ENCODE measurements at regions not wholly inside any gene's neighbourhood (a gene's known extent, or its start where the extent isn't known, plus 50 kb on each side); places are given as distances from the start of the nearest gene placed in this dataset.
"Not testable (repeated sequence)": the region's sequence is repeated elsewhere in the genome, so short reads cannot be mapped to it uniquely, and the experiment has no call there.

DNA sequence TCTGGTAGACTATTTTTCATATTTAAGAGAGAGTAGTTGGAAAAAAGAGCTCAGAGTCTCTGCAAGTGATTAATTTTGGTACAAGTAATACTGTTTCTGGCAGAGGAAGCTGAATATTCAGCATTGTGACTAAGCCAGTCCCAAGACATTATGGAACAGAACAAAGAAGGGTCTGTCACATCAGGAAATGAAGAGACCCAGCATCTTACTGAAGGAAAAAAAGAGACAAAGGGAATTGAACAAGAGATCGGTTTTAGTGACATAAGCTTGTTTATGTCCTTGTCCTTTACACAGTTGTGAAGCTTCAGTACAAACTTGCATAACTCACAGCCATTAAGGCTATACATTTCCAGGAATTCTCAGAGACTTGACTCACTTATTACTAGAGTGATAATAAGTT is 568.5 kb upstream of the SLC8A1 start:
- Histone ChIP-seq H3K27ac (ENCODE audit: low read depth in 1 of 3, low read length in 2 of 3) (no peak overlapping the region), H3K36me3 (ENCODE audit: control insufficient read depth in 3 of 3, insufficient read depth in 2 of 3, low read depth in 1 of 3, low read length in 3 of 3) (no peaks in the 10 kb centered on the region), H3K9me3 (ENCODE audit: control insufficient read depth in 2 of 2, insufficient read depth in 1 of 2, low read depth in 1 of 2, low read length in 1 of 2) (no peaks in the 10 kb centered on the region), H3K27me3 (ENCODE audit: control insufficient read depth in 3 of 3, insufficient read depth in 3 of 3, low read length in 3 of 3) (no peaks in the 10 kb centered on the region), H3K4me1 (ENCODE audit: control insufficient read depth in 3 of 3, insufficient read depth in 2 of 3, low read depth in 1 of 3, low read length in 2 of 3) (no peaks in the 10 kb centered on the region), H3K4me3 (ENCODE audit: low read depth in 1 of 3, low read length in 3 of 3) (no peak overlapping the region)
- no peak for FAIRE-seq
- 52 to 56% (median 53%) methylated on average over 1 of the region's 1 CpG for WGBS, 3 donors
- no peak for DNase-seq

DNA sequence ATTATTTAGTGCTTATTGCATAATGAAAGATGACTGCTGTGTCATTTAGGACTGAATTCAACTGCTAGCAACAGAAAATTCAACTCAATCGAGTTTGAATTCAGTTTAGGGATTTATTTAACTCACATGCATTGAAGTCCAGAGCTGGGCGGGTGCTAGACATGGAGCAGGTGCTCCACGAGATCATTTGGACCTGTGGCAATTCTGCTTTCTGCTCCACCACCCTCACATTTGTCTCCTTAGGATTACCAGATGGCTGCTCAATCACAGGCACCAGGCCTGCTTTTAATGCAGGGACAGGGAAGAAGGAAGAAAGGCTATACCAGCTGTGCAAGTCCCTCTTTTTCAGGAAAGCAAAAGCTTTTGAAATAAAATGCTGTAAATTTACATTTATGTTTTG is 572.9 kb upstream of the SLC8A1 start:
- no peaks in the 10 kb centered on the region for H3K4me1 ChIP-seq (ENCODE audit: control insufficient read depth in 3 of 3, insufficient read depth in 2 of 3, low read depth in 1 of 3, low read length in 2 of 3)
- 48 to 72% (median 56%) methylated on average over 3 of the region's 3 CpGs for WGBS, 3 donors
- DNase-seq (no peak), FAIRE-seq (no peak)
- H3K9me3 ChIP-seq (ENCODE audit: control insufficient read depth in 2 of 2, insufficient read depth in 1 of 2, low read depth in 1 of 2, low read length in 1 of 2) = no peaks in the 10 kb centered on the region
- no peaks in the 10 kb centered on the region for H3K27me3 ChIP-seq (ENCODE audit: control insufficient read depth in 3 of 3, insufficient read depth in 3 of 3, low read length in 3 of 3)
- no peak overlapping the region for H3K4me3 ChIP-seq (ENCODE audit: low read depth in 1 of 3, low read length in 3 of 3)
- H3K36me3 ChIP-seq (ENCODE audit: control insufficient read depth in 3 of 3, insufficient read depth in 2 of 3, low read depth in 1 of 3, low read length in 3 of 3) = no peaks in the 10 kb centered on the region
- no peak overlapping the region for H3K27ac ChIP-seq (ENCODE audit: low read depth in 1 of 3, low read length in 2 of 3)

DNA sequence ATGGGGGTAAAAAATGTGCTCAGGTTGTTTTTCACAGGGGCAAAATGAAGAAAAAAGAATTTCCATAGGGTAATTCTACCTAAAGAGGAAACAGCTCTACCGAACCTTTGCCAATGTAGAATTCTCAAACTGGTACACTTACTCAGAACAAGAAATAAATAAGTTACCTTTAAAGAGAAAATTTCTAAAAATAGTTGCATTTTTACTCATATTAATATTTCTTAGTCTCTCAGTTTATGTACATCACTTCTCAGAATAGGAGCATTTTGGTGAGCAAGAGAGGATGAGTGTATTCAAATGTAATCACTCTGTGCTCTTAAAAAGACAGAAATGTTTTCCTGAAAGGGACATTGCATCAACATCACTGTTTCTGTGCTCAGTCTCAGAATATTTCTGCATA is 574.7 kb upstream of the SLC8A1 start:
- no peak for FAIRE-seq
- DNase-seq = no peak
- no peak overlapping the region for H3K27ac ChIP-seq (ENCODE audit: low read depth in 1 of 3, low read length in 2 of 3)
- no peaks in the 10 kb centered on the region for H3K9me3 ChIP-seq (ENCODE audit: control insufficient read depth in 2 of 2, insufficient read depth in 1 of 2, low read depth in 1 of 2, low read length in 1 of 2)
- 62 to 83% (median 71%) methylated on average over 1 of the region's 1 CpG for WGBS, 3 donors
- H3K27me3 ChIP-seq (ENCODE audit: control insufficient read depth in 3 of 3, insufficient read depth in 3 of 3, low read length in 3 of 3) = no peaks in the 10 kb centered on the region
- H3K4me3 ChIP-seq (ENCODE audit: low read depth in 1 of 3, low read length in 3 of 3) = no peak overlapping the region
- no peaks in the 10 kb centered on the region for H3K4me1 ChIP-seq (ENCODE audit: control insufficient read depth in 3 of 3, insufficient read depth in 2 of 3, low read depth in 1 of 3, low read length in 2 of 3)
- no peaks in the 10 kb centered on the region for H3K36me3 ChIP-seq (ENCODE audit: control insufficient read depth in 3 of 3, insufficient read depth in 2 of 3, low read depth in 1 of 3, low read length in 3 of 3)

DNA sequence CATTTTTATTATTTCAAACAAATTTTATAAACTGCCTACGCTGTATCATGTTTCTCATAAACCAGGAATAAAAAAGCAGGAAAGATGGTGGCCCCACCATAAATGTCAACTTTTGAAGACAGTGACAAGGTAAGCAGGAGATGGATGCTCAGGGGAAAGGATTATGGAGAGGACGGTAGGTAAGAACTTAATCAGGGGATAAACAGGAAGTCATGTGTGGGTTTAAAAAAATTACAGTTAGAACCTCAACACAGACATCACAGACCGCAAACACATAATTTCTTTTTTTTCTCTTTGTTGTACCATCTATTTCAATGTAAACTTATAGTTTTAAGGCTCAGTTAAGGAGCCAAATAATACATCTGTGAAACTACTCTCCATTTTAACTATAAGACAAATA is 575.2 kb upstream of the SLC8A1 start:
- 70 to 76% (median 71%) methylated on average over 3 of the region's 3 CpGs for WGBS, 3 donors
- Histone ChIP-seq H3K9me3 (ENCODE audit: control insufficient read depth in 2 of 2, insufficient read depth in 1 of 2, low read depth in 1 of 2, low read length in 1 of 2) (no peaks in the 10 kb centered on the region), H3K27ac (ENCODE audit: low read depth in 1 of 3, low read length in 2 of 3) (no peak overlapping the region), H3K4me1 (ENCODE audit: control insufficient read depth in 3 of 3, insufficient read depth in 2 of 3, low read depth in 1 of 3, low read length in 2 of 3) (no peaks in the 10 kb centered on the region), H3K36me3 (ENCODE audit: control insufficient read depth in 3 of 3, insufficient read depth in 2 of 3, low read depth in 1 of 3, low read length in 3 of 3) (no peaks in the 10 kb centered on the region), H3K4me3 (ENCODE audit: low read depth in 1 of 3, low read length in 3 of 3) (no peak overlapping the region), H3K27me3 (ENCODE audit: control insufficient read depth in 3 of 3, insufficient read depth in 3 of 3, low read length in 3 of 3) (no peaks in the 10 kb centered on the region)
- DNase-seq = no peak
- no peak for FAIRE-seq

DNA sequence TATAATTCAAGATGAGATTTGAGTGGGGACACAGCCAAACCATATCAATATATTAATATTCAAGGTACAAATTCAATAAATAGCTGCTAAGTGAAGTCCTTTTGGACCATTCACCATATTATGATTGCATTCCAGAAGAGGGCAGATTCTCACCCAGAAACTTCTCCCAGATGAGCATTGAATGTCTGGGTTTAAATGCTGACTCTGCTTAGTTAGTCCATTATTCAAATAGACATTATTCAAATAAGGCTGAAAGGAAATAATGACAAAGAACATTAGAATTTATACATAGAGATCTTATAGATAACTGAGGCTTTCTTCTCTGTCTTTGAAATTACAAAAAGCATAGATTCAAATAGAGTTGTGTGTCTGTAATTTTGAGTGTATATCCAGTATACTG is 579.4 kb upstream of the SLC8A1 start:
- FAIRE-seq (no peak), DNase-seq (no peak)
- no peak overlapping the region for H3K4me3 ChIP-seq (ENCODE audit: low read depth in 1 of 3, low read length in 3 of 3)
- H3K9me3 ChIP-seq (ENCODE audit: control insufficient read depth in 2 of 2, insufficient read depth in 1 of 2, low read depth in 1 of 2, low read length in 1 of 2) = no peaks in the 10 kb centered on the region
- H3K27me3 ChIP-seq (ENCODE audit: control insufficient read depth in 3 of 3, insufficient read depth in 3 of 3, low read length in 3 of 3) = no peaks in the 10 kb centered on the region
- H3K36me3 ChIP-seq (ENCODE audit: control insufficient read depth in 3 of 3, insufficient read depth in 2 of 3, low read depth in 1 of 3, low read length in 3 of 3) = no peaks in the 10 kb centered on the region
- no peaks in the 10 kb centered on the region for H3K4me1 ChIP-seq (ENCODE audit: control insufficient read depth in 3 of 3, insufficient read depth in 2 of 3, low read depth in 1 of 3, low read length in 2 of 3)
- H3K27ac ChIP-seq (ENCODE audit: low read depth in 1 of 3, low read length in 2 of 3) = no peak overlapping the region

DNA sequence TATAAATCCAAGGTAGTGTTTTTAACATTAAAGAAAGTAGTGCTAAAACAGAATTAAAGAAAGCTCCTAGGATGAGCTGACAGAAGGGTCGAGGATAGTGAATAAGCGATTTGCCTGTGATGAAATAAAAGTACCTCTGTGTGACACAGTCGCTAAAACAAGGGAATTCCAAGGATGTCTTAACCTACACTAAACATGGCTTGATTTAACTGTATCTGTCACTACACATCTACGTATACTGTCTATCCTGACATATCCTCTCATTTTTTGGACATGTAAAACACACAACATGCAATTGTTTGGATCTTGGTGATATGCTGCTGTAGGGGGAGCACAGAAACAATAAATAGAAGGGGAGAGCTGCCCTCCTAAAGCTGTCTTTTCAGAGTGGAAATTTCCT is 580.8 kb upstream of the SLC8A1 start:
- FAIRE-seq = no peak
- no peak overlapping the region for H3K27ac ChIP-seq (ENCODE audit: low read depth in 1 of 3, low read length in 2 of 3)
- WGBS, 3 donors = 73 to 85% (median 77%) methylated on average over 4 of the region's 4 CpGs
- H3K4me1 ChIP-seq (ENCODE audit: control insufficient read depth in 3 of 3, insufficient read depth in 2 of 3, low read depth in 1 of 3, low read length in 2 of 3) = no peaks in the 10 kb centered on the region
- no peaks in the 10 kb centered on the region for H3K36me3 ChIP-seq (ENCODE audit: control insufficient read depth in 3 of 3, insufficient read depth in 2 of 3, low read depth in 1 of 3, low read length in 3 of 3)
- H3K9me3 ChIP-seq (ENCODE audit: control insufficient read depth in 2 of 2, insufficient read depth in 1 of 2, low read depth in 1 of 2, low read length in 1 of 2) = no peaks in the 10 kb centered on the region
- H3K4me3 ChIP-seq (ENCODE audit: low read depth in 1 of 3, low read length in 3 of 3) = no peak overlapping the region
- no peak for DNase-seq
- no peaks in the 10 kb centered on the region for H3K27me3 ChIP-seq (ENCODE audit: control insufficient read depth in 3 of 3, insufficient read depth in 3 of 3, low read length in 3 of 3)

DNA sequence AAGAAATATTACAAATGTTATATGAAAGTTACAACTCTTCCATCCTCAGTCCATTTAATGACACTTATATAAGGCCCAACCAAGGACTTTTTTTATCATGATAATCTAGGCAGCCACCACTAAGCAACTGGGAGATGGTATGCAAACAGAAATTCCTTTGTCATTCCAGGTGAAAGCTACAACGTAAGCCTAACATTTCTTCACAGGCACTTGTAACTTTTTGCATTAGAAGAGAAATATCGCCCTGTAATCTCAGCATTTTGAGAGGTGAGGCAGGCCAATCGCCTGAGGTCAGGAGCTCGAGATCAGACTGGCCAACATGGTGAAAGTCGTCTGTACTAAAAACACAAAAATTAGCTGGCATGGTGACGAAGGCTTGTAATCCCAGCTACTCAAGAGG is 581.2 kb upstream of the SLC8A1 start:
- DNase-seq (no peak), FAIRE-seq (no peak)
- Histone ChIP-seq H3K27me3 (ENCODE audit: control insufficient read depth in 3 of 3, insufficient read depth in 3 of 3, low read length in 3 of 3) (no peaks in the 10 kb centered on the region), H3K27ac (ENCODE audit: low read depth in 1 of 3, low read length in 2 of 3) (no peak overlapping the region), H3K4me1 (ENCODE audit: control insufficient read depth in 3 of 3, insufficient read depth in 2 of 3, low read depth in 1 of 3, low read length in 2 of 3) (no peaks in the 10 kb centered on the region), H3K36me3 (ENCODE audit: control insufficient read depth in 3 of 3, insufficient read depth in 2 of 3, low read depth in 1 of 3, low read length in 3 of 3) (no peaks in the 10 kb centered on the region), H3K9me3 (ENCODE audit: control insufficient read depth in 2 of 2, insufficient read depth in 1 of 2, low read depth in 1 of 2, low read length in 1 of 2) (no peaks in the 10 kb centered on the region), H3K4me3 (ENCODE audit: low read depth in 1 of 3, low read length in 3 of 3) (no peak overlapping the region)
- WGBS, 3 donors = 77 to 81% (median 79%) methylated on average over 6 of the region's 6 CpGs

DNA sequence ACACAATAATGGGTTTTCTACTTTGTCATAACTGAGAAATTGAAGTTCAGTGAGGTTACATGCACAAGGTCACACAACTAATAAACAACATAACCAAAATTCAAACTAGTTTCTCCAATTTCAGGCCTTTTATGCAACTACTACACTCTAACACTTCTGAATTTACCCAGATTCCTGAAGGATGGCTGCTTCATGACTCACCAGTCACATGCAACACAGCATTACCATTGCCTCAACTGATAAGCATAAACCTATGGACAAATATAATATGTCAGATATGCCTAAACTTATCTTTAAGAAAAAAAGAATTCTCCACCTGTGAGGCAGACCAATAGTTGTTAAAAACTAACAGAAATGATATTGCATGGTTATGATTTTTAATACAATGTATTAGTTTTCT is 586.5 kb upstream of the SLC8A1 start:
- Histone ChIP-seq H3K4me3 (ENCODE audit: low read depth in 1 of 3, low read length in 3 of 3) (no peak overlapping the region), H3K36me3 (ENCODE audit: control insufficient read depth in 3 of 3, insufficient read depth in 2 of 3, low read depth in 1 of 3, low read length in 3 of 3) (no peaks in the 10 kb centered on the region), H3K27ac (ENCODE audit: low read depth in 1 of 3, low read length in 2 of 3) (no peak overlapping the region), H3K4me1 (ENCODE audit: control insufficient read depth in 3 of 3, insufficient read depth in 2 of 3, low read depth in 1 of 3, low read length in 2 of 3) (no peaks in the 10 kb centered on the region), H3K9me3 (ENCODE audit: control insufficient read depth in 2 of 2, insufficient read depth in 1 of 2, low read depth in 1 of 2, low read length in 1 of 2) (no peaks in the 10 kb centered on the region), H3K27me3 (ENCODE audit: control insufficient read depth in 3 of 3, insufficient read depth in 3 of 3, low read length in 3 of 3) (no peaks in the 10 kb centered on the region)
- DNase-seq (no peak), FAIRE-seq (no peak)

DNA sequence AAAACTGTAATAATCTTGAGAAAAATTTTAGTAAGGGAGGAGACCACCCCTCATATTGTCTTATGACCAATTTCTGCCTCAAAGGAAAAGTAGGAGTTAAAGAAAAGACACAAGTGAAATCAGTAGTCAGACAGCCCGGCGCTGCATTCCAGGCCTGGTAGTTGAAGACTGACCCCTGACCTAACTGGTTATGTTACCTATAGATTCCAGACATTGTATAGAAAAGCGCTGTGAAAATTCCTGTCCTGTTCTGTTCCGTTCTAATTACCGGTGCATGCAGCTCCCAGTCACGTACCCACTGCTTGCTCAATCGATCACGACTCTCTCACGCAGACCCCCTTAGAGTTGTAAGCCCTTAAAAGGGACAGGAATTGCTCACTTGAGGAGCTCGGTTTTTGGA is 587.9 kb upstream of the SLC8A1 start:
- FAIRE-seq; H3K9me3 ChIP-seq (ENCODE audit: control insufficient read depth in 2 of 2, insufficient read depth in 1 of 2, low read depth in 1 of 2, low read length in 1 of 2); H3K27ac ChIP-seq (ENCODE audit: low read depth in 1 of 3, low read length in 2 of 3); H3K27me3 ChIP-seq (ENCODE audit: control insufficient read depth in 3 of 3, insufficient read depth in 3 of 3, low read length in 3 of 3); DNase-seq; H3K4me3 ChIP-seq (ENCODE audit: low read depth in 1 of 3, low read length in 3 of 3); H3K36me3 ChIP-seq (ENCODE audit: control insufficient read depth in 3 of 3, insufficient read depth in 2 of 3, low read depth in 1 of 3, low read length in 3 of 3); H3K4me1 ChIP-seq (ENCODE audit: control insufficient read depth in 3 of 3, insufficient read depth in 2 of 3, low read depth in 1 of 3, low read length in 2 of 3): not testable (repeated sequence)
- WGBS, 3 donors = 84 to 89% (median 85%) methylated on average over 10 of the region's 10 CpGs
